ENCODE measurements at regions not wholly inside any gene's neighbourhood (a gene's known extent, or its start where the extent isn't known, plus 50 kb on each side); places are given as distances from the start of the nearest gene placed in this dataset.

GRCh38 chr7:26085771-26086170, 66.2 kb upstream of the NFE2L3 start:
- POLR2A ChIA-PET, result no interaction called here
- dilution Hi-C loops (cut with MboI; ENCODE audit: extremely low pct_ligation_motif_present, low sequenced_read_pairs), result no loop called here

More at GRCh38 chr7:26085771-26086170, 66.2 kb upstream of the NFE2L3 start:
- no peak for DNase-seq (ENCODE audit: low read depth, low spot score)
- no peak overlapping the region for H3K9ac ChIP-seq (replicated peaks; ENCODE audit: extremely low read depth, insufficient read depth, low read length)
- no peaks in the 10 kb centered on the region for H3K79me2 ChIP-seq (ENCODE audit: control insufficient read depth, insufficient read depth, low read length)
- H3K9me1 ChIP-seq (replicated peaks; ENCODE audit: control insufficient read depth, extremely low read depth, insufficient read depth, low read length), result no peaks in the 10 kb centered on the region
- H3K4me3 ChIP-seq (replicated peaks in 1 of 3; ENCODE audit: insufficient read depth in 1 of 3, low read depth in 1 of 3, low read length in 3 of 3), result no peak overlapping the region
- no peaks in the 10 kb centered on the region for H4K20me1 ChIP-seq (replicated peaks; ENCODE audit: control insufficient read depth, extremely low read depth, insufficient read depth, low read length)
- H3K36me3 ChIP-seq (ENCODE audit: control insufficient read depth in 2 of 2, extremely low read depth in 1 of 2, insufficient read depth in 2 of 2, low read length in 2 of 2), result no peaks in the 10 kb centered on the region
- H3K27ac ChIP-seq (ENCODE audit: insufficient read depth, low read depth, low read length), result no peak overlapping the region
- no peak overlapping the region for H3K4me2 ChIP-seq (ENCODE audit: insufficient read depth, low read length)
- no TSS peak for BruUV-seq (replicated peaks)
- TF ChIP-seq MYC (IDR thresholded peaks at IDR 0.05; ENCODE audit: low read depth, low read length) (no peak), JUN (IDR thresholded peaks at IDR 0.05; ENCODE audit: borderline replicate concordance, insufficient read depth, insufficient read length, low read depth) (no peak), GATA2 (IDR thresholded peaks at IDR 0.05; ENCODE audit: insufficient read depth, insufficient read length, low read depth, low read length) (no peak), EZH2 (IDR thresholded peaks at IDR 0.05; ENCODE audit: borderline replicate concordance, low read depth, low read length, severe bottlenecking) (no peak), POLR2A (IDR thresholded peaks at IDR 0.05; ENCODE audit: low read depth, low read length) (no peak), POLR2AphosphoS5 (IDR thresholded peaks at IDR 0.05; ENCODE audit: insufficient read depth, low read depth, low read length) (no peak), FOS (IDR thresholded peaks at IDR 0.05; ENCODE audit: borderline replicate concordance, insufficient read depth, low read length) (no peak)
- TF ChIP-seq, protein P1, sequence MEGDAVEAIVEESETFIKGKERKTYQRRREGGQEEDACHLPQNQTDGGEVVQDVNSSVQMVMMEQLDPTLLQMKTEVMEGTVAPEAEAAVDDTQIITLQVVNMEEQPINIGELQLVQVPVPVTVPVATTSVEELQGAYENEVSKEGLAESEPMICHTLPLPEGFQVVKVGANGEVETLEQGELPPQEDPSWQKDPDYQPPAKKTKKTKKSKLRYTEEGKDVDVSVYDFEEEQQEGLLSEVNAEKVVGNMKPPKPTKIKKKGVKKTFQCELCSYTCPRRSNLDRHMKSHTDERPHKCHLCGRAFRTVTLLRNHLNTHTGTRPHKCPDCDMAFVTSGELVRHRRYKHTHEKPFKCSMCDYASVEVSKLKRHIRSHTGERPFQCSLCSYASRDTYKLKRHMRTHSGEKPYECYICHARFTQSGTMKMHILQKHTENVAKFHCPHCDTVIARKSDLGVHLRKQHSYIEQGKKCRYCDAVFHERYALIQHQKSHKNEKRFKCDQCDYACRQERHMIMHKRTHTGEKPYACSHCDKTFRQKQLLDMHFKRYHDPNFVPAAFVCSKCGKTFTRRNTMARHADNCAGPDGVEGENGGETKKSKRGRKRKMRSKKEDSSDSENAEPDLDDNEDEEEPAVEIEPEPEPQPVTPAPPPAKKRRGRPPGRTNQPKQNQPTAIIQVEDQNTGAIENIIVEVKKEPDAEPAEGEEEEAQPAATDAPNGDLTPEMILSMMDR (IDR thresholded peaks at IDR 0.05; ENCODE audit: extremely low read depth in 1 of 2, insufficient read depth in 1 of 2, low read depth in 1 of 2, low read length in 2 of 2), result no peak
- TF ChIP-seq, protein P2, sequence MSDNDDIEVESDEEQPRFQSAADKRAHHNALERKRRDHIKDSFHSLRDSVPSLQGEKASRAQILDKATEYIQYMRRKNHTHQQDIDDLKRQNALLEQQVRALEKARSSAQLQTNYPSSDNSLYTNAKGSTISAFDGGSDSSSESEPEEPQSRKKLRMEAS (IDR thresholded peaks at IDR 0.05; ENCODE audit: insufficient read depth, insufficient read length), result no peak
- H3K4me1 ChIP-seq (ENCODE audit: control insufficient read depth, extremely low read depth, insufficient read depth, low read length), result no peaks in the 10 kb centered on the region
- no peaks in the 10 kb centered on the region for H3K9me3 ChIP-seq (replicated peaks; ENCODE audit: control insufficient read depth, insufficient read depth, low read length)
- H3K27me3 ChIP-seq (ENCODE audit: control insufficient read depth in 2 of 2, insufficient read depth in 2 of 2, low read length in 2 of 2), result peaks cover 13 to 18% of the 10 kb centered on the region in 2 experiments
- CTCF ChIA-PET, result interaction anchor here (12.0 kb wide), 1 partner anchor 277 kb away, joined by 233 read pairs; no protein-coding TSS in a partner anchor
- no peak overlapping the region for H2AFZ ChIP-seq (ENCODE audit: low read depth, low read length)
- intact Hi-C loops (cut with micrococcal nuclease), result no loop called here
- no peak for FAIRE-seq
